ENCODE measurements at regions not wholly inside any gene's neighbourhood (a gene's known extent, or its start where the extent isn't known, plus 50 kb on each side); places are given as distances from the start of the nearest gene placed in this dataset.

GRCh38 chr18:38579764-38580163 is 1014.2 kb upstream of the CELF4 start:
- no peak for TF ChIP-seq YY1 (IDR thresholded peaks at IDR 0.05)
- TF ChIP-seq NR2F2 (IDR thresholded peaks at IDR 0.05) = no peak
- TF ChIP-seq HNF4G (IDR thresholded peaks at IDR 0.05) = no peak
- no peak for TF ChIP-seq REST (IDR thresholded peaks at IDR 0.05)
- no peak for TF ChIP-seq FOXA2 (IDR thresholded peaks at IDR 0.05)
- TF ChIP-seq EGR1 (IDR thresholded peaks at IDR 0.05; ENCODE audit: low read depth in 2 of 2) = no peak
- TF ChIP-seq ZBTB33 (IDR thresholded peaks at IDR 0.05) = no peak
- no peak for TF ChIP-seq SP1 (IDR thresholded peaks at IDR 0.05)
- Histone ChIP-seq H3K27ac (ENCODE audit: low read depth in 1 of 2, low read length in 2 of 2) (no peak overlapping the region), H3K9ac (ENCODE audit: low read depth in 1 of 2, low read length in 2 of 2) (no peak overlapping the region), H3K27me3 (ENCODE audit: control insufficient read depth in 4 of 4, insufficient read depth in 4 of 4, low read length in 3 of 4) (no peaks in the 10 kb centered on the region), H3K36me3 (ENCODE audit: control insufficient read depth in 4 of 4, insufficient read depth in 3 of 4, low read depth in 1 of 4, low read length in 3 of 4) (no peaks in the 10 kb centered on the region), H3K4me3 (ENCODE audit: low read depth in 1 of 3, low read length in 3 of 3) (no peak overlapping the region), H3K4me1 (ENCODE audit: control insufficient read depth in 4 of 4, insufficient read depth in 4 of 4, low read length in 3 of 4) (no peaks in the 10 kb centered on the region), H3K9me3 (ENCODE audit: control insufficient read depth in 4 of 4, low read length in 3 of 4) (no peaks in the 10 kb centered on the region)
- WGBS = 60% methylated on average over 1 of the region's 1 CpG
- DNase-seq (ENCODE audit: low spot score) = no peak

DNA sequence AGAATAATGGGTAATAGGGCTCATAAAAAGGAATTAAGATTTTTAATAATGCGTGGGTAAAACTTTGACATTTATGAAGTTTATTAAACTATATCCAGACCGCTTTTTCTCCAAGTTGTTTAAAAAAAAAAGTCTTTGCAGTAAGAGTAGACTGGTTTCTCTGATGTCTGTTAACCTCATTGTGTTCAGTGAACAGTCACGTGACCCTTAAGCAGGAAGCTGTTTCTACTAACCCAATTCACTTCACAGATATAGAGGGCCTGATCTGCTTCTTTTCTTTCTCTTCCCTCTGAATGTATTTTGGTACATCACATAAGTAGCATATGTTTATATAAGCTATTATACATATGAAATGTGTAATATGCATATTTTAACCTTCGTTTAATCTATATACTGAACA is 1011.3 kb upstream of the CELF4 start:
- no peaks in the 10 kb centered on the region for H3K36me3 ChIP-seq (ENCODE audit: control insufficient read depth in 4 of 4, insufficient read depth in 3 of 4, low read depth in 1 of 4, low read length in 3 of 4)
- H3K27me3 ChIP-seq (ENCODE audit: control insufficient read depth in 4 of 4, insufficient read depth in 4 of 4, low read length in 3 of 4) = no peaks in the 10 kb centered on the region
- H3K4me3 ChIP-seq (ENCODE audit: low read depth in 1 of 3, low read length in 3 of 3) = no peak overlapping the region
- 66% methylated on average over 4 of the region's 4 CpGs for WGBS
- DNase-seq (ENCODE audit: low spot score) = no peak
- no peaks in the 10 kb centered on the region for H3K9me3 ChIP-seq (ENCODE audit: control insufficient read depth in 4 of 4, low read length in 3 of 4)
- H3K4me1 ChIP-seq (ENCODE audit: control insufficient read depth in 4 of 4, insufficient read depth in 4 of 4, low read length in 3 of 4) = no peaks in the 10 kb centered on the region
- no peak for TF ChIP-seq SP1 (IDR thresholded peaks at IDR 0.05)
- TF ChIP-seq, protein P1, sequence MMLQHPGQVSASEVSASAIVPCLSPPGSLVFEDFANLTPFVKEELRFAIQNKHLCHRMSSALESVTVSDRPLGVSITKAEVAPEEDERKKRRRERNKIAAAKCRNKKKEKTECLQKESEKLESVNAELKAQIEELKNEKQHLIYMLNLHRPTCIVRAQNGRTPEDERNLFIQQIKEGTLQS (IDR thresholded peaks at IDR 0.05) = no peak
- no peak for TF ChIP-seq TAF1 (conservative IDR thresholded peaks at IDR 0.05)
- TF ChIP-seq EGR1 (IDR thresholded peaks at IDR 0.05; ENCODE audit: low read depth in 2 of 2) = no peak
- TF ChIP-seq FOXA2 (IDR thresholded peaks at IDR 0.05) = no peak
- TF ChIP-seq JUND (IDR thresholded peaks at IDR 0.05) = no peak
- TF ChIP-seq ZBTB33 (IDR thresholded peaks at IDR 0.05) = no peak
- no peak for TF ChIP-seq FOXA1 (IDR thresholded peaks at IDR 0.05)
- TF ChIP-seq, protein P2, sequence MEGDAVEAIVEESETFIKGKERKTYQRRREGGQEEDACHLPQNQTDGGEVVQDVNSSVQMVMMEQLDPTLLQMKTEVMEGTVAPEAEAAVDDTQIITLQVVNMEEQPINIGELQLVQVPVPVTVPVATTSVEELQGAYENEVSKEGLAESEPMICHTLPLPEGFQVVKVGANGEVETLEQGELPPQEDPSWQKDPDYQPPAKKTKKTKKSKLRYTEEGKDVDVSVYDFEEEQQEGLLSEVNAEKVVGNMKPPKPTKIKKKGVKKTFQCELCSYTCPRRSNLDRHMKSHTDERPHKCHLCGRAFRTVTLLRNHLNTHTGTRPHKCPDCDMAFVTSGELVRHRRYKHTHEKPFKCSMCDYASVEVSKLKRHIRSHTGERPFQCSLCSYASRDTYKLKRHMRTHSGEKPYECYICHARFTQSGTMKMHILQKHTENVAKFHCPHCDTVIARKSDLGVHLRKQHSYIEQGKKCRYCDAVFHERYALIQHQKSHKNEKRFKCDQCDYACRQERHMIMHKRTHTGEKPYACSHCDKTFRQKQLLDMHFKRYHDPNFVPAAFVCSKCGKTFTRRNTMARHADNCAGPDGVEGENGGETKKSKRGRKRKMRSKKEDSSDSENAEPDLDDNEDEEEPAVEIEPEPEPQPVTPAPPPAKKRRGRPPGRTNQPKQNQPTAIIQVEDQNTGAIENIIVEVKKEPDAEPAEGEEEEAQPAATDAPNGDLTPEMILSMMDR (IDR thresholded peaks at IDR 0.05; ENCODE audit: low read depth, low read length, missing input control) = no peak
- no peak for TF ChIP-seq HNF4A (conservative IDR thresholded peaks at IDR 0.05)
- TF ChIP-seq HNF4G (IDR thresholded peaks at IDR 0.05) = no peak
- TF ChIP-seq, protein P3, sequence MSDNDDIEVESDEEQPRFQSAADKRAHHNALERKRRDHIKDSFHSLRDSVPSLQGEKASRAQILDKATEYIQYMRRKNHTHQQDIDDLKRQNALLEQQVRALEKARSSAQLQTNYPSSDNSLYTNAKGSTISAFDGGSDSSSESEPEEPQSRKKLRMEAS (IDR thresholded peaks at IDR 0.05) = no peak
- TF ChIP-seq GABPA (IDR thresholded peaks at IDR 0.05 in 1 of 2, conservative IDR thresholded peaks at IDR 0.05 in 1 of 2) = no peak
- TF ChIP-seq REST (IDR thresholded peaks at IDR 0.05) = no peak
- no peak for TF ChIP-seq NR2F2 (IDR thresholded peaks at IDR 0.05)
- no peak for TF ChIP-seq YY1 (IDR thresholded peaks at IDR 0.05)
- no peak overlapping the region for H3K9ac ChIP-seq (ENCODE audit: low read depth in 1 of 2, low read length in 2 of 2)
- H3K27ac ChIP-seq (ENCODE audit: low read depth in 1 of 2, low read length in 2 of 2) = no peak overlapping the region

Data from liver (tissue), 8 donors.